Left ventricle myocardium inferior (tissue), 1 donor: ENCODE measurements at regions not wholly inside any gene's neighbourhood (a gene's known extent, or its start where the extent isn't known, plus 50 kb on each side); places are given as distances from the start of the nearest gene placed in this dataset.

Experiments
- DNase-seq: peaks from one replicate; pipeline ENCODE4 v3.0.0-alpha.2; 2020
- H3K27ac ChIP-seq: fragments of 200-600 bp; replicated peaks from 2 replicates; pipeline ENCODE4 v1.8.0; 2021
- H3K27me3 ChIP-seq: fragments of 200-600 bp; 2 replicates; pipeline ENCODE4 v1.8.0; 2021; ENCODE audit warnings: low read depth
- H3K36me3 ChIP-seq: fragments of 200-600 bp; 2 replicates; pipeline ENCODE4 v1.8.0; 2021
- H3K4me1 ChIP-seq: fragments of 200-600 bp; 2 replicates; pipeline ENCODE4 v1.8.0; 2021
- H3K4me3 ChIP-seq: fragments of 200-600 bp; 2 replicates; pipeline ENCODE4 v1.8.0; 2021; ENCODE audit warnings: mild to moderate bottlenecking, moderate library complexity
- H3K9me3 ChIP-seq: fragments of 200-600 bp; replicated peaks from 2 replicates; pipeline ENCODE4 v1.8.0; 2021
- intact Hi-C: fragments of 100-400 bp; cut with micrococcal nuclease; formaldehyde crosslinking; loops from one replicate; pipeline ENCODE4 v1.11.0; 2022
- TF ChIP-seq, protein P1 (sequence below): fragments of 200-600 bp; IDR thresholded peaks from 2 replicates; pipeline ENCODE4 v1.8.0; 2021; ENCODE audit warnings: antibody characterized with exemption, mild to moderate bottlenecking, borderline replicate concordance
- donor health status: DM: no; HTN: yes; CAD: no; lungs with severe emphysema.

GRCh38 chr18:9016633-9017166 is 85.8 kb upstream of the NDUFV2 start:
- intact Hi-C loops: no loop called here
- peaks cover 8% of the 10 kb centered on the region for H3K9me3 ChIP-seq
- peak overlapping the region; percentile 79 for H3K27ac ChIP-seq
- TF ChIP-seq, protein P1, sequence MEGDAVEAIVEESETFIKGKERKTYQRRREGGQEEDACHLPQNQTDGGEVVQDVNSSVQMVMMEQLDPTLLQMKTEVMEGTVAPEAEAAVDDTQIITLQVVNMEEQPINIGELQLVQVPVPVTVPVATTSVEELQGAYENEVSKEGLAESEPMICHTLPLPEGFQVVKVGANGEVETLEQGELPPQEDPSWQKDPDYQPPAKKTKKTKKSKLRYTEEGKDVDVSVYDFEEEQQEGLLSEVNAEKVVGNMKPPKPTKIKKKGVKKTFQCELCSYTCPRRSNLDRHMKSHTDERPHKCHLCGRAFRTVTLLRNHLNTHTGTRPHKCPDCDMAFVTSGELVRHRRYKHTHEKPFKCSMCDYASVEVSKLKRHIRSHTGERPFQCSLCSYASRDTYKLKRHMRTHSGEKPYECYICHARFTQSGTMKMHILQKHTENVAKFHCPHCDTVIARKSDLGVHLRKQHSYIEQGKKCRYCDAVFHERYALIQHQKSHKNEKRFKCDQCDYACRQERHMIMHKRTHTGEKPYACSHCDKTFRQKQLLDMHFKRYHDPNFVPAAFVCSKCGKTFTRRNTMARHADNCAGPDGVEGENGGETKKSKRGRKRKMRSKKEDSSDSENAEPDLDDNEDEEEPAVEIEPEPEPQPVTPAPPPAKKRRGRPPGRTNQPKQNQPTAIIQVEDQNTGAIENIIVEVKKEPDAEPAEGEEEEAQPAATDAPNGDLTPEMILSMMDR: no peak
- DNase-seq: no peak
- peaks cover 19% of the 10 kb centered on the region for H3K4me1 ChIP-seq
- peak overlapping the region; percentile 56 for H3K4me3 ChIP-seq
- no peaks in the 10 kb centered on the region for H3K36me3 ChIP-seq
- H3K27me3 ChIP-seq: no peaks in the 10 kb centered on the region

- no peaks in the 10 kb centered on the region for H3K27me3 ChIP-seq
- H3K4me1 ChIP-seq: peaks cover 19% of the 10 kb centered on the region
- peaks cover 8% of the 10 kb centered on the region for H3K9me3 ChIP-seq
- H3K27ac ChIP-seq: peak overlapping the region; percentile 79
- TF ChIP-seq, protein P1: no peak
- intact Hi-C loops: no loop called here
- peak; percentile 73 for DNase-seq
- peak overlapping the region; percentile 56 for H3K4me3 ChIP-seq
- no peaks in the 10 kb centered on the region for H3K36me3 ChIP-seq
Observed at GRCh38 chr18:9017167-9017904, 85.2 kb upstream of the NDUFV2 start.

DNA sequence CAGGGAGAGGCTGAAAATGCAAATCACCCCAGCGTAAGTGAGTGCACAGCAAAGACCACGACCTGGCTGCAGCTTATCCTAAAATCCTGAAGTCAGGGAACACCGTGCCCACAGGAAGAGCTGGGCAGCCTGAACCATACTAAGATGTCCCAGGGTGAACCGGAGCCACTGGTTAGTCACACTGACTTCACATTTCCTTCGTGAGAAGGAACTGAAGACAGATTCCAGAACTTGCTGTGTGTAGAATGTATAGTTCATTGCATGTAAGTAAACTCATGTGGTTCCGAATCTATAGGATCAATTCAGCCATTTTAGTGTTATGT is 84.6 kb upstream of the NDUFV2 start:
- Histone ChIP-seq H3K27me3 (no peaks in the 10 kb centered on the region), H3K4me3 (peak overlapping the region; percentile 56), H3K4me1 (peaks cover 19% of the 10 kb centered on the region), H3K36me3 (no peaks in the 10 kb centered on the region), H3K9me3 (peaks cover 8% of the 10 kb centered on the region), H3K27ac (peak overlapping the region; percentile 79)
- no peak for DNase-seq
- intact Hi-C loops: no loop called here
- TF ChIP-seq, protein P1: no peak

DNA sequence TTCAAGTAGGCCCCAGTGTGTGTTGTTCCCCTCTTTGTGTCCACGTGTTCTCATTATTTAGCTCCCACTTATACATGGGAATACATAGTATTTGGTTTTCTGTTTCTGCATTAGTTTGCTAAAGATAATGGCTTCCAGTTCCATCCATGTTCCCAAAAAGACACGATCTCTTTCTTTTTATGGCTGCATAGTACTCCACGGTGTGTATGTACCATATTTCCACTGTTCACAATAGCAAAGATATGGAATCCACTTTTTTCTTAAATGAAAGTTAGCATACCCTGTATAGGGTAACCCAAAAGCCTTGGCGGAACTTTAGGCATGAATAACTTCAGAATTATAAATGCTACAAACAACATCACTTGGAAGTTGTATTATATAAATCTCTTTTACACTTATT is 83.4 kb upstream of the NDUFV2 start:
- Histone ChIP-seq H3K27me3 (no peaks in the 10 kb centered on the region), H3K27ac (no peak overlapping the region), H3K9me3 (peaks cover 8% of the 10 kb centered on the region), H3K36me3 (no peaks in the 10 kb centered on the region), H3K4me1 (peaks cover 19% of the 10 kb centered on the region), H3K4me3 (no peak overlapping the region)
- DNase-seq: no peak
- TF ChIP-seq, protein P1: no peak
- intact Hi-C loops: no loop called here

DNA sequence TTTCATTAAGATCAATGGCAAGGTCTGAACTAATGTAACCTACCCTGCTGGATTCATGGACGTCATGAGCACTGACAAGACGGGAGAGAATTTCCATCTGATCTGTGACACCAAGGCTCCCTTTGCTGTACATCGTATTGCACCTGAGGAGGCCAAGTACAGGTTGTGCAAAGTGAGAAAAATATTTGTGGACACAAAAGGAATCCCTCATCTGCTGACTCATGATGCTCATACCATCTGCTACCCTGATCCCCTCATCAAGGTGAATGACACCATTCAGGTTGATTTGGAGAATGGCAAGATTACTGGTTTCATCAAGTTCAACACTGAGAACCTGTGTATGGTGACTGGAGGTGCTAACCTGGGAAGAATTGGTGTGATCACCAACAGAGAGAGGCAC is 82.3 kb upstream of the NDUFV2 start:
- TF ChIP-seq, protein P1: no peak
- Histone ChIP-seq H3K4me3 (no peak overlapping the region), H3K36me3 (no peaks in the 10 kb centered on the region), H3K4me1 (peaks cover 19% of the 10 kb centered on the region), H3K27ac (no peak overlapping the region), H3K27me3 (no peaks in the 10 kb centered on the region), H3K9me3 (peaks cover 8% of the 10 kb centered on the region)
- no peak for DNase-seq
- intact Hi-C loops: no loop called here
